ENCODE measurements at regions not wholly inside any gene's neighbourhood (a gene's known extent, or its start where the extent isn't known, plus 50 kb on each side); places are given as distances from the start of the nearest gene placed in this dataset.

DNA sequence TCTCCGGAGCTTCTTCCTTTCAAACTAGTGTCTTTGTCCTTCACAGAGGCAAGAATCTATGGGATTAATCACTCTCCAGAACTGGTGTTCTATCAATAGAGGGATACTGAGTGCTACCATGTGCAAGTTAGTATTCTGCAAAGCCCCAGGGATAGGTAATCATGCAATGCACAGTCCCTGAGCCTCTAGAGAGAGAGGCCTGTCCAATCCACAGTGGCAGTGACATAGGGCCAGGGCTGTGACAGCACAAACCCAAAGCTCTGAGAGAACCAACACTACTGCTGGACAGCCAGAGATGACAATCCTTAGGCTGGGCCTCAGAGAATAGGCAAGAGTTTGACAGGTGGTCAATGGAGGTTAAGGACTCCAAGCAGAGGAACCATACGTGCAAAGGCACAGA, 66.8 kb upstream of the USP47 start:
- TF ChIP-seq POLR2AphosphoS5 (IDR thresholded peaks at IDR 0.05; ENCODE audit: low read depth, low read length) (no peak), TAF1 (IDR thresholded peaks at IDR 0.05; ENCODE audit: borderline replicate concordance, insufficient read depth, low read length) (no peak), SIN3A (IDR thresholded peaks at IDR 0.05; ENCODE audit: borderline replicate concordance, insufficient read depth, low read length) (no peak), FOXP2 (optimal IDR thresholded peaks at IDR 0.05; ENCODE audit: borderline replicate concordance, extremely low read depth, extremely low read length, insufficient read depth) (no peak)
- TF ChIP-seq, protein P1, sequence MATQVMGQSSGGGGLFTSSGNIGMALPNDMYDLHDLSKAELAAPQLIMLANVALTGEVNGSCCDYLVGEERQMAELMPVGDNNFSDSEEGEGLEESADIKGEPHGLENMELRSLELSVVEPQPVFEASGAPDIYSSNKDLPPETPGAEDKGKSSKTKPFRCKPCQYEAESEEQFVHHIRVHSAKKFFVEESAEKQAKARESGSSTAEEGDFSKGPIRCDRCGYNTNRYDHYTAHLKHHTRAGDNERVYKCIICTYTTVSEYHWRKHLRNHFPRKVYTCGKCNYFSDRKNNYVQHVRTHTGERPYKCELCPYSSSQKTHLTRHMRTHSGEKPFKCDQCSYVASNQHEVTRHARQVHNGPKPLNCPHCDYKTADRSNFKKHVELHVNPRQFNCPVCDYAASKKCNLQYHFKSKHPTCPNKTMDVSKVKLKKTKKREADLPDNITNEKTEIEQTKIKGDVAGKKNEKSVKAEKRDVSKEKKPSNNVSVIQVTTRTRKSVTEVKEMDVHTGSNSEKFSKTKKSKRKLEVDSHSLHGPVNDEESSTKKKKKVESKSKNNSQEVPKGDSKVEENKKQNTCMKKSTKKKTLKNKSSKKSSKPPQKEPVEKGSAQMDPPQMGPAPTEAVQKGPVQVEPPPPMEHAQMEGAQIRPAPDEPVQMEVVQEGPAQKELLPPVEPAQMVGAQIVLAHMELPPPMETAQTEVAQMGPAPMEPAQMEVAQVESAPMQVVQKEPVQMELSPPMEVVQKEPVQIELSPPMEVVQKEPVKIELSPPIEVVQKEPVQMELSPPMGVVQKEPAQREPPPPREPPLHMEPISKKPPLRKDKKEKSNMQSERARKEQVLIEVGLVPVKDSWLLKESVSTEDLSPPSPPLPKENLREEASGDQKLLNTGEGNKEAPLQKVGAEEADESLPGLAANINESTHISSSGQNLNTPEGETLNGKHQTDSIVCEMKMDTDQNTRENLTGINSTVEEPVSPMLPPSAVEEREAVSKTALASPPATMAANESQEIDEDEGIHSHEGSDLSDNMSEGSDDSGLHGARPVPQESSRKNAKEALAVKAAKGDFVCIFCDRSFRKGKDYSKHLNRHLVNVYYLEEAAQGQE (IDR thresholded peaks at IDR 0.05; ENCODE audit: insufficient read depth in 1 of 2, low read depth in 2 of 2, low read length in 2 of 2): no peak

DNA sequence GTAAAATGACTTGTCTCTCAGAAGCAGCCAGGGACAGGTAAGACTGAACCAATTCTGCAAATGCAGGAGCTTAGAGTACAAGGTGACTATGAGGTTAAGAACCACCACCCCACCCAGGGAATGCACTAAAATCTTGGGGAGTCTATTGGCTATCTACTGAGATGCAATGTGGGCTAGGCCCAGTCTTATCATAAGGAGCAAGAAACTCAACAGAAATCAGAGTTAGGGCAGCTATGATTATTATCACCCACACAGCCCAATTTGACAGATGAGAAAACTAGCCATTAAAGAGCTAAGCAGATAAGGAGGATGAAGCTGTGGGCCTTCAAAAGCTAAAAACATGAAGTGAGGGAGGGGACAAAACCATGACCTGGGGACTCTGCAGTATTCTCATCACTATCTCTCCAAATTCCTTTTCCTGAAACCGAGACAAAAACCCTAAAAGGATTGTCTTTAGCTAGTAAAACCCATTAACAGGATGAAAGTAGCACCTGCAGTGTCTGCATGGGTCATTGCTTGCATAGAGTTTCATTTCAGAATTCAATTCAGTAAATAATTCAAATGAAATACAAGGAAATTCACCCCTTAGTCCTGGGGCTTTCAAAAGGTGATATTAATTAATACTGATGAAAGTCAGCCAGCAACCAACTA, 68.8 kb upstream of the USP47 start:
- TF ChIP-seq, protein P1 (IDR thresholded peaks at IDR 0.05; ENCODE audit: insufficient read depth in 1 of 2, low read depth in 2 of 2, low read length in 2 of 2): no peak
- TF ChIP-seq SIN3A (IDR thresholded peaks at IDR 0.05; ENCODE audit: borderline replicate concordance, insufficient read depth, low read length): no peak
- TF ChIP-seq POLR2AphosphoS5 (IDR thresholded peaks at IDR 0.05; ENCODE audit: low read depth, low read length): no peak
- no peak for TF ChIP-seq FOXP2 (optimal IDR thresholded peaks at IDR 0.05; ENCODE audit: borderline replicate concordance, extremely low read depth, extremely low read length, insufficient read depth)
- no peak for TF ChIP-seq TAF1 (IDR thresholded peaks at IDR 0.05; ENCODE audit: borderline replicate concordance, insufficient read depth, low read length)

DNA sequence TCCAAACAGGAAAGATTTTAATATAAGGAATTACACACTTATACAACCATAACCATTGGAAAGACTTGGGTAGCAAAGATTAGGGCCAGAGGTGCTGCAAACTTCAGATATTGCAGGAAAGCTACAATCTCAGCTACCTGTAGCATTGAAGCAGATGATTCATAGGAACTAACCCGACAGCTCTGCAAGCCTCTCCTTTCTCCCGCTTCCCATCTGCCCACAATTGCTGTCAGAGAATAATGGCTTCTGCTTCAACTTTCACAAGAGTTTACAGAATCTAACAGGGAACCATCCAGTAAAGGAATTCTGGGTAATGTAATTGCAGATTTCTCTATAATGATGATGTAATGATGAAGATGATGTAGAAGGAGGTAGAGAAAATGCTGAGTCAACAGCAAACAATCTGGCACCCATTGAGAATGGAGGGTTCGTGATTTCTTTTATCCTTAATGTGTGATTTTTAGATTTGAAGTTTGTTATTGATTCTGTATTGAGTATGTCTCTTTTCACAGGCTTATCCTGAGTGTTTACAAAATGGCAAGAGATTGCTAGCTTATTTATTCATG, 70.8 kb upstream of the USP47 start:
- TF ChIP-seq, protein P1 (IDR thresholded peaks at IDR 0.05; ENCODE audit: insufficient read depth in 1 of 2, low read depth in 2 of 2, low read length in 2 of 2): no peak
- no peak for TF ChIP-seq TAF1 (IDR thresholded peaks at IDR 0.05; ENCODE audit: borderline replicate concordance, insufficient read depth, low read length)
- no peak for TF ChIP-seq SIN3A (IDR thresholded peaks at IDR 0.05; ENCODE audit: borderline replicate concordance, insufficient read depth, low read length)
- TF ChIP-seq POLR2AphosphoS5 (IDR thresholded peaks at IDR 0.05; ENCODE audit: low read depth, low read length): no peak
- TF ChIP-seq FOXP2 (optimal IDR thresholded peaks at IDR 0.05; ENCODE audit: borderline replicate concordance, extremely low read depth, extremely low read length, insufficient read depth): no peak

DNA sequence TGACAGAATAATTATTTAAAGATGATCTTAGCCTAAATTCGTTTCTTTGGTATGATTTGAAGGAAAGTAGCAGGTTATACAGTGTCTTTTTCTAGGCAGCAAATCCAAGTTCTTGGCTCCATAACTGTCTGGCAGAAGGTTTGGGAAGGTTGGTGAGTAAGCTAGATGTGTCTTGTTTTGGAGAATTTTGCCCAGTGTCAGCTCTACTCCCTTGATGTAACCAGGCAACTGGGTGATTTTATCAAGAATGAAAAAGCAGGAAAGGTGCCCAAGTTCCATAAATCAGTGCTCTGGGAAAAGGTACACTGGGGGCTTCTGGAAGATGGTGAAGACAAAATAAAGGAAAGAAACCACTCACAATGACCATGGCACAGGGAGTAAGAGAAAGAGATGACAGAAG, 71.5 kb upstream of the USP47 start:
- TF ChIP-seq POLR2AphosphoS5 (IDR thresholded peaks at IDR 0.05; ENCODE audit: low read depth, low read length): no peak
- TF ChIP-seq, protein P1 (IDR thresholded peaks at IDR 0.05; ENCODE audit: insufficient read depth in 1 of 2, low read depth in 2 of 2, low read length in 2 of 2): no peak
- TF ChIP-seq TAF1 (IDR thresholded peaks at IDR 0.05; ENCODE audit: borderline replicate concordance, insufficient read depth, low read length): no peak
- TF ChIP-seq SIN3A (IDR thresholded peaks at IDR 0.05; ENCODE audit: borderline replicate concordance, insufficient read depth, low read length): no peak
- TF ChIP-seq FOXP2 (optimal IDR thresholded peaks at IDR 0.05; ENCODE audit: borderline replicate concordance, extremely low read depth, extremely low read length, insufficient read depth): no peak
